ENCODE measurements at regions not wholly inside any gene's neighbourhood (a gene's known extent, or its start where the extent isn't known, plus 50 kb on each side); places are given as distances from the start of the nearest gene placed in this dataset.
"Not testable (repeated sequence)": the region's sequence is repeated elsewhere in the genome, so short reads cannot be mapped to it uniquely, and the experiment has no call there.

GRCh38 chr6:112665114-112665513, 318.0 kb downstream of the RFPL4B start:
- no peak for DNase-seq

- DNase-seq: no peak
Observed at GRCh38 chr6:112665815-112666214, 318.7 kb downstream of the RFPL4B start.

- DNase-seq: no peak
Observed at GRCh38 chr6:112667427-112667826, 320.3 kb downstream of the RFPL4B start.

DNA sequence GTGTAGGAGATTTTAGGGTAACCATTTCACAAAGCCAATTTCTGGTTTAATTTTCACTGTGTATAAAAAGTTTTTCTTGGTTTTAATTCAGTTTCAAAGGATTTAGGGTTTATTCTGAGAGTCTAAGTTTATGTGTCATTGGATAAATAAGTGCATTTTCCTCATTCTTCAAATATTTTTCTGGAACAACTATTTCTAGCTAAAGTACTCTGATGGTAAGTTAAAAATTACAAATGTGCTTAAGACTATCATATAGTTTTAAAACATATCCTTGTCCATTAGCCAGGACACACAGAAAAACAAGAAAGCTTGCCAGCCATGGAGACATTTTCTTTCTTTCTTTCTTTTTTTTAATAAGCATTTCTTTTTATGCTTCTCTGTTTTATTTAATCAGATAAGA, 333.0 kb downstream of the RFPL4B start:
- DNase-seq: no peak

GRCh38 chr6:112682071-112682470, 334.9 kb downstream of the RFPL4B start:
- no peak for DNase-seq

DNA sequence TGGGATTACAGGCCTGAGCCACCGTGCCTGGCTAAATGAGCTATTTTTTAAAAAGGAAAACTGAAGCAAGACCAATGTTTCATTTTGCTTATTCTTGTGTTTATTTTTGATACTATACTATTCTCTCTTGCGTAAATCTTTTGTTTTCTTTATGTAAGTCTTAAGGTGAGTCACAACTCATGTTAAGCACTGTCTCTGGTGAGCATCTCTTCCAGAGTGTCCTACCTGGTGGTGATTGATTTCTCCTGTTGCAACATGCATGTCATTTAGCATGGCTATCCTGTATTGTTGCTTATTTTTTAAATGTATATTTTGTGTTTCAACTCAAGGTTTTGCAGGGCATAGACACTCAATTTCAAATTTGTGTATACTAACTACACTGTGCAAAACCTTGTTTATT, 336.0 kb downstream of the RFPL4B start:
- DNase-seq: no peak

GRCh38 chr6:112683926-112684325, 336.8 kb downstream of the RFPL4B start:
- no peak for DNase-seq

DNA sequence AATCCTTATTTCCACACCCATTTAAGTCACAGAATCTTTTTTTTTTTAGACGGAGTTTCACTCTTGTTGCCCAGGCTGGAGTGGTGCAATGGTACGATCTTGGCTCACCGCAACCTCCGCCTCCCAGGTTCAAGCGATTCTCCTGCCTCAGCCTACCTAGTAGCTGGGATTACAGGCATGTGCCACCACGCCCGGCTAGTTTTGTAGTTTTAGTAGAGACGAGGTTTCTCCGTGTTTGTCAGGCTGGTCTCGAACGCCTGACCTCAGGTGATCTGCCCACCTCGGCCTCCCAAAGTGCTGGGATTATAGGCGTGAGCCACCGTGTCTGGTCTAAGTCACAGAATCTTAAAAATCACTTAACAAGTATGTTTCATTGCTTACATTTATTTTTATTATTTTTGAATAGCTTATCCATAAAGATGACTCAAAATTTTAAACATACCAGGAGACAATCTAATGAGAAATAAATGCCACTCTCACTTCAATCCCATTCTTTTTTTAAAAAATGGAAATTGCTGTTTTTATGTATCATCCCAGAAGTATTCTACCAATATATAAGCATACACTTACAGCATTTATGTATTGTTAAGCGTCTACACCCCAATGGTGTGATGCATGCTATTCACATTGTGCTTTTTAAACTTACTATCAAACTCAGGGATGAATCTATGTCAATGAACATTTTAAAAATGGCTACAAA, 338.5 kb downstream of the RFPL4B start:
- DNase-seq: not testable (repeated sequence)

DNA sequence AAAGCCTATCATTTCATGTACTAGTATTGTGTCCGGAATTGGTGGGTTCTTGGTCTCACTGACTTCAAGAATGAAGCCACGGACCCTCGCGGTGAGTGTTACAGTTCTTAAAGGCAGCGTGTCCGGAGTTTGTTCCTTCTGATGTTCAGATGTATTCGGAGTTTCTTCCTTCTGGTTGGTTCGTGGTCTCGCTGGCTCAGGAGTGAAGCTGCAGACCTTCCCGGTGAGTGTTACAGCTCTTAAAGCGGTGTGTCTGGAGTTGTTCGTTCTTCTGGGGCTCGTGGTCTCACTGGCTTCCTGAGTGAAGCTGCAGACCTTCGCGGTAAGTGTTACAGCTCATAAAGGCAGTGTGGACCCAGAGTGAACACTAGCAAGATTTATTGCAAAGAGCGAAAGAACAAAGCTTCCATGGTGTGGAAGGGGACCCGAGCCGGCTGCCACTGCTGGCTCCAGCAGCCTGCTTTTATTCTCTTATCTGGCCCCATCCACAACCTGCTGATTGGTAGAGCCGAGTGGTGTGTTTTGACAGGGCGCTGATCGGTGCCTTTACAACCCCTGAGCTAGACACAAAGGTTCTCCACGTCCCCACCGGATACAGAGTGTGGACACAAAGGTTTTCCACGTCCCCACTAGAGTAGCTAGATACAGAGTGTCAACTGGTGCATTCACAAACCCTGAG, 341.5 kb downstream of the RFPL4B start:
- DNase-seq: not testable (repeated sequence)

GRCh38 chr6:112689183-112689858, 342.2 kb downstream of the RFPL4B start:
- DNase-seq: not testable (repeated sequence)

DNA sequence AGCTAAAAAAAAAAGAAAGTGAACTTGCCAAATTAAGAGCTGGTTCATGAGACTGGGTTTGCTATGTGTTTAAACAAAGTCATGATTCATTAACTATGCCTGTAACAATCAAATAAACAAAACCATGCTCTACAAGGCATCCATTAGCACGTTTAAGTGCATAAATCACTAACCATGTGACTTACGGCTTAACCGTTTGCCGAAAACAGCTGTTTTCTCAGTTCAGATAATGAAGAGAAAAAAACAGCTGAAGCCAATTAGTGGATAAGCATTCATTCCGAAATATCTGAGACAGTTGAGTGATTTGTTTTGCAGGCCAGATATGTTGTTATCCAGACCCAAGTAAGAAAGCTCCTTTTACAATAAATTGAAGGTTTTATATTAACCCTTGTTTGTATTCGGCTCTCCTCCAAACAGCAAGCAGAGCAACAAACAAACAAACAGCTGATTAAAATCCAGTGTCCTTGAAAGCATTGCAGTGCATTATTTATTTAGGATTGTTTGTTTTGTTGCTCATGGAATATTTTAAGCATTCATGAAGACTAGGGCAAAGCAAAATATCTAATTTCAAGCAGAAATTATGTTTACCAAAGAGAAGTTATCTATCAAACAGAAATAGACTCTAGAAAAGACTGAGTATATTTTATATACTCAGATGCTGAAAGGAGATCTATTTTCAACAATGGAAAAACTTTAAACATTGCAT, 343.5 kb downstream of the RFPL4B start:
- no peak for DNase-seq

GRCh38 chr6:112691289-112691688, 344.2 kb downstream of the RFPL4B start:
- no peak for DNase-seq

GRCh38 chr6:112695001-112695400, 347.9 kb downstream of the RFPL4B start:
- no peak for DNase-seq

- no peak for DNase-seq
Observed at GRCh38 chr6:112697265-112697664, 350.1 kb downstream of the RFPL4B start.

DNA sequence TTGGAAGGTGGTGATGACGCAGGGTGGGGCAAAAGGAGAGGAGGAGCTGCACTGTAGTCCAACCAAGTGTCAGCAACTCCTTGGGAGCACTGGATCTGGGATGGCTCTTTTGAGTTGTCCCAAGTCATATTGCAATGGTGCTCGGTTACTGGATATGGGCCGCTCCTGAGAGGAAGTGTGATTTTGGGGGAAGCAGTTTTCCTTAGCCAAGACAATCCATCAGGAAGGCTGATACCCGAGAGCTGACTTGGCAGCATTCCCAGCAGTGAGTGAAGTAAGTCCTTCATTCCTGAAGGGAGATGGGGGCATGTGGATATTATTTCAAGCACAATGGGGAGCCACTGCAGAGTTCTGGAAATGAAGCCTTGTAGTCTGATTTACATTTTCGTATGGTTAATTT, 354.1 kb downstream of the RFPL4B start:
- no peak for DNase-seq

DNA sequence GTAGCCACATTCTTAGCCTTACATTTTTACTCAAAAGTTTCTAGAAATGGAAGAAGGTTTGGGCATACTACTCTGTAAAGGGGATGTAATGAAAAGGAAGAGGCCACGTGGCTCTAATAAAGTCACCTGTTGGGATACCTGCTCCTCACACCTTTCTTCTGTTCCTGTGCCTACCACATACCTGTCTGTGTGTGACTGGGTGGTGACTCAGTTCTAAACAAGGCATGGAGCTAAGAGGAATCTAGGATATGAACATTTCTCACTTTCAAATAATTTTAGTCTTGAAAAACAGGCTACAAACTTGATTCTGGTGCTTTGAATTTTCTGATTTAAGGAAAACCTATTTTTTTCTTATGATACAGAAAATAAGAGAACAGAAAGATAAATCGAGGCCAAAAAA, 363.6 kb downstream of the RFPL4B start:
- no peak for DNase-seq

DNA sequence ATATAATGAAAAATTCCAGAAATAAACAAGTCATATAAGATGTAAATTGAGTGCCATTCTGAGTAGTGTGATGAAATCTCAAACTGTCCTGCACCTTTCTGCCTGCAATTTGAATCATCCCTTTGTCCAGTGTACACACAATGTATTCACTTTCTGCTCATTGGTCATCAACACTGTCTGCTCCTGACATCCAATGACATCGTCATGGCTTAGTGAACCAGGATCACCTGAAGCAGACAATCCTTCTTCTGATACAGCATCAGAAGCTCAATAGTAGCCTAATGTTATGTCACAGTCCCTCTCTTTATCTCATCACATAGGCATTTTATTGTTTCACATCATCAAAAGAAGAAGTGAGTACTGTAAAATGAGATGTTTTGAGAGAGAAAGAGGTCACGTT, 366.3 kb downstream of the RFPL4B start:
- DNase-seq: no peak

DNA sequence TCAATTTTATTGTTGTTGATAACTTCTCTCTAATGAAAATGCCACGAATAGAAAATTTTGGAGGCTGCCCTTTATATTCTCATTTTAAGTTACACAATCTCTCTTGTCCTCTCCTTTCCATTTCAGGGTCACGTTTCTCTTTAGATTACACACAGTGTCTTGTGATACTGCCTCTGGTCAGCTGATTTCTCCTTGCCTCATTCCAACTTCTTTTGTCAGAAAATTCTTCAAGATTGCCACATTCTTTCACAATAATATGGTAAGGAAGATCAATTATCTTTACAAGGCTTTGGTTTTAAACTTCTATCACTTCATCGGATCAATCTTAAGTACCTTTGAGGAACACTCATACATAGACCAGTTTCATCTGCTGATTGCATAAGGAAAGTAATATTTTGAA, 370.3 kb downstream of the RFPL4B start:
- DNase-seq: no peak

DNA sequence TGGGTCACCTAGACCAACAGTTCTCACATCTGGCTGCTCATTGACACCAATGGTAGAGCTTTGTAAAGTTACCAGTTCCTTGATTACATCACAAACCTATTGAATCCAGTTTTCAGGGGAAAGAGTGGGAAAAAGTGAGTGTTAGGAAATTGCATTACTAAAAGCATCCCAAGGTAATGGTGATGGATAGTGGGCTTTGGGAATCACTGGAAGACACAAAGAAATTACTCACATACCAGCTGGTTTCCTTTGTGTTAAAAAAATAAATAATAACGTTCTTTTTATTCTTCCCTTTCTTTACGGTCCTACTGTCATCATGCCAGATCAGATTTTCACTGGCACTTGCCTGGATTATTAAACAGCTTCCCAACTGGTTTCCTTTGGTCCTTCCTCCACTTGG, 370.7 kb downstream of the RFPL4B start:
- no peak for DNase-seq

GRCh38 chr6:112725541-112726085, 378.5 kb downstream of the RFPL4B start:
- DNase-seq: no peak

DNA sequence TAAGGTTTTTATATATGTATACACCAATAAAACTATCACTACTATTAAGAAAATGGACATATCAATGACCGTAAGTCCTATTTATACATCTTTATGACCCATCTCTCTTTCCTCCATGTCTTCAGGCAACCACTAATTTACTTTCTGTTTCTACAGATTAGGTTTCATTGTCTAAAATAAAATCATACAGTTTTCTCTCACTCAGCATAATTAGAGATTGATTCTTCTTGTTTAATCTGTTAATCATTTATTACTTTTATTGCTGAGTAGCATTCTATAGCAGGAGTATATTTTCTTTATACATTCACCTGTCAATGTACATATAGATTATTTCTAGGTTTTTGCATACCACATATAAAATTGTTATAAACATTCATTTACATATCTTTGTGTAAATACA, 388.0 kb downstream of the RFPL4B start:
- DNase-seq: no peak

GRCh38 chr6:112739766-112740165, 392.6 kb downstream of the RFPL4B start:
- no peak for DNase-seq

DNA sequence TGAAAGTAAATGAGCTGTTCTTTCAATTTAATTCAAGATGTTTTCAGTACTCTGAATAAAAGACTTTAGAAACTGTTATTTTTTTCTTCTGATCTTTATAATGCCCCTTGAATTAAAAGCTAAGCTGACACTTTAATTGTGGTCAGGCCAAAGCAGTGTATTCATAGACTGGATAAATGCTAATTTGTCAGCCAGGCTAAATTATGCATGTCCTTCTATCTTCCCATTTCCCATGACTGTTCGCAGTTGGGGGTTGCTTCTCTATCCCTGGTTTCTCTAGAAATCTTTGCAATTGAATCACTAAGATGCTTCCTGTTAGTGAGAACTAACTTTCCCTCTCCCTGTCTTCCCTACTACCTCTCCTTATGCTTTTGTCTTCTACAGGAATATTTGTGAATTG, 396.2 kb downstream of the RFPL4B start:
- DNase-seq: no peak
